Naive thymus-derived CD4-positive, alpha-beta T cell (primary cell): ENCODE measurements at regions not wholly inside any gene's neighbourhood (a gene's known extent, or its start where the extent isn't known, plus 50 kb on each side); places are given as distances from the start of the nearest gene placed in this dataset.

Experiments
- ATAC-seq: fragments of 150-1000 bp; cut with Tn5 transposase; 2 replicates; pipeline ENCODE4 v1.10.0; 2021; ENCODE audit warnings: mild to moderate bottlenecking, moderate library complexity
- CTCF ChIA-PET: fragments of 350-600 bp; sonication (Branson Sonifier 250); formaldehyde crosslinking; loops from one replicate; lab custom pipeline; 2021; ENCODE audit warnings: antibody characterized with exemption; lab: Charles Lee
- POLR2A ChIA-PET: fragments of 350-600 bp; sonication (Branson Sonifier 250); formaldehyde crosslinking; loops from one replicate; lab custom pipeline; 2021; ENCODE audit warnings: antibody characterized with exemption, inconsistent platforms; lab: Charles Lee
- DNase-seq, 9 donors: peaks; one replicate each; pipeline versions ENCODE4 v3.0.0 to v3.0.0-alpha.2; 2020 to 2022; ENCODE audit warnings: mixed read lengths in 1 of 9
- H3K27ac ChIP-seq: one replicate; pipeline ENCODE4 v1.7.0; 2013; ENCODE audit warnings: mild to moderate bottlenecking, low read depth, low read length, moderate library complexity
- H3K27me3 ChIP-seq, 2 donors: one replicate each; pipeline ENCODE4 v1.7.0; 2013; ENCODE audit warnings: low read length in 2 of 2, mild to moderate bottlenecking in 2 of 2, moderate library complexity in 2 of 2; ENCODE audit not compliant: control insufficient read depth in 2 of 2, insufficient read depth in 2 of 2
- H3K36me3 ChIP-seq, 3 experiments: 1 replicate in 2 of 3; 2 replicates in 1 of 3; pipeline ENCODE4 v1.7.0; 2013; ENCODE audit warnings: low read length in 3 of 3, mild to moderate bottlenecking in 3 of 3, moderate library complexity in 1 of 3; ENCODE audit not compliant: insufficient read depth in 3 of 3, control insufficient read depth in 2 of 3
- H3K4me1 ChIP-seq, 2 donors: one replicate each; pipeline ENCODE4 v1.7.0; 2013; ENCODE audit warnings: low read length in 2 of 2, mild to moderate bottlenecking in 2 of 2, moderate library complexity in 1 of 2; ENCODE audit not compliant: control insufficient read depth in 2 of 2, insufficient read depth in 2 of 2
- H3K4me3 ChIP-seq: 2 replicates; pipeline ENCODE4 v1.7.0; 2013; ENCODE audit warnings: mild to moderate bottlenecking, low read length
- H3K9me3 ChIP-seq, 3 experiments: 1 replicate in 2 of 3; 2 replicates in 1 of 3; pipeline ENCODE4 v1.7.0; 2013; ENCODE audit warnings: low read length in 3 of 3; ENCODE audit not compliant: control insufficient read depth in 2 of 3
- H3K27ac Mint-ChIP-seq, 9 donors: one replicate each; pipeline ENCODE4 v1.8.0; 2020 to 2022; ENCODE audit warnings: mixed read lengths in 9 of 9, mild to moderate bottlenecking in 8 of 9, moderate library complexity in 5 of 9, inconsistent platforms in 2 of 9
- H3K27me3 Mint-ChIP-seq, 5 donors: one replicate each; pipeline ENCODE4 v1.8.0; 2021 to 2022; ENCODE audit warnings: mixed read lengths in 5 of 5, mild to moderate bottlenecking in 1 of 5
- H3K36me3 Mint-ChIP-seq, 5 donors: one replicate each; pipeline ENCODE4 v1.8.0; 2020 to 2022; ENCODE audit warnings: mixed read lengths in 5 of 5, mild to moderate bottlenecking in 3 of 5, inconsistent platforms in 1 of 5
- H3K4me1 Mint-ChIP-seq, 7 donors: one replicate each; pipeline ENCODE4 v1.8.0; 2020 to 2022; ENCODE audit warnings: mixed read lengths in 7 of 7, mild to moderate bottlenecking in 3 of 7, inconsistent platforms in 1 of 7
- H3K4me3 Mint-ChIP-seq, 10 donors: one replicate each; pipeline ENCODE4 v1.8.0; 2020 to 2022; ENCODE audit warnings: mild to moderate bottlenecking in 10 of 10, mixed read lengths in 10 of 10, moderate library complexity in 6 of 10, inconsistent platforms in 2 of 10
- H3K9me3 Mint-ChIP-seq, 11 donors: one replicate each; pipeline ENCODE4 v1.8.0; 2020 to 2022; ENCODE audit warnings: mixed read lengths in 11 of 11, mild to moderate bottlenecking in 4 of 11, inconsistent platforms in 1 of 11, moderate library complexity in 1 of 11
- intact Hi-C, 2 donors: fragments of 100-400 bp; cut with micrococcal nuclease; formaldehyde crosslinking; loops; one replicate each; pipeline ENCODE4 v1.15.1; 2023

GRCh38 chr2:122993592-122993991 lies 1031.5 kb upstream of the CNTNAP5 start:
- no peak overlapping the region for H3K4me3 Mint-ChIP-seq
- Histone ChIP-seq H3K9me3 (no peaks in the 10 kb centered on the region), H3K27ac (no peak overlapping the region), H3K4me3 (no peak overlapping the region), H3K27me3 (no peaks in the 10 kb centered on the region), H3K36me3 (no peaks in the 10 kb centered on the region), H3K4me1 (no peaks in the 10 kb centered on the region)
- DNase-seq (no peak), ATAC-seq (no peak)
- peaks cover 0 to 22% (median 8%) of the 10 kb centered on the region in 11 donors for H3K9me3 Mint-ChIP-seq
- no peaks in the 10 kb centered on the region for H3K36me3 Mint-ChIP-seq
- ChIA-PET CTCF (no interaction called here), POLR2A (no interaction called here)
- no peak overlapping the region for H3K27ac Mint-ChIP-seq
- intact Hi-C loops, result no loop called here
- no peaks in the 10 kb centered on the region for H3K4me1 Mint-ChIP-seq
- H3K27me3 Mint-ChIP-seq, result no peaks in the 10 kb centered on the region

- ChIA-PET CTCF (no interaction called here), POLR2A (no interaction called here)
- H3K27ac Mint-ChIP-seq, result no peak overlapping the region
- H3K36me3 Mint-ChIP-seq, result peaks cover 0 to 4% (median 0%) of the 10 kb centered on the region in 5 donors
- no peaks in the 10 kb centered on the region for H3K27me3 Mint-ChIP-seq
- H3K4me1 Mint-ChIP-seq, result no peaks in the 10 kb centered on the region
- Histone ChIP-seq H3K9me3 (peaks cover 0 to 5% (median 0%) of the 10 kb centered on the region in 3 experiments), H3K36me3 (no peaks in the 10 kb centered on the region), H3K27ac (no peak overlapping the region), H3K4me3 (no peak overlapping the region), H3K4me1 (no peaks in the 10 kb centered on the region), H3K27me3 (no peaks in the 10 kb centered on the region)
- H3K4me3 Mint-ChIP-seq, result no peak overlapping the region
- intact Hi-C loops, result no loop called here
- DNase-seq, result no peak
- ATAC-seq, result no peak
- H3K9me3 Mint-ChIP-seq, result peaks cover 0 to 30% (median 14%) of the 10 kb centered on the region in 11 donors
These were observed 1025.8 kb upstream of the CNTNAP5 start for GRCh38 chr2:122999258-122999657.

DNA sequence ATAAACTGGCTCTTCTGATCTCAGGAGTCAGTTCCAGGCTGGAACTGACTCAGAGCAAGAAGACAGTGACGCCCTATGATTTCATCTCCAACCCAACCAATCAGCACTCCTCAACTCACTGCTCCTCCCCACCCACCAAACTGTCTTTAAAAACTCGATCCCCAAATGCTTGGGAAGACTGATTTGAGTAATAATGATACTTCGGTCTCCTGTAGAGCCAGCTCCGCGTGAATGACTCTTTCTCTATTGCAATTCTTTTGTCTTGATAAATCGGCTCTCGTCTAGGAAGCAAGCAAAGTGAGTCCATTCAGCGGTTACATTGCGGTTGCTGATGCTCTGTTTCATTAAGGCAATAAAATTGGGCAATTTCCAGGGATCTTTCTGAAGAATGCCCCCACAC lies 1025.3 kb upstream of the CNTNAP5 start:
- intact Hi-C loops, result no loop called here
- DNase-seq (no peak), ATAC-seq (no peak)
- Histone ChIP-seq H3K9me3 (peaks cover 0 to 5% (median 0%) of the 10 kb centered on the region in 3 experiments), H3K27ac (no peak overlapping the region), H3K4me3 (no peak overlapping the region), H3K27me3 (no peaks in the 10 kb centered on the region), H3K4me1 (no peaks in the 10 kb centered on the region), H3K36me3 (no peaks in the 10 kb centered on the region)
- Mint-ChIP-seq H3K36me3 (peaks cover 0 to 4% (median 0%) of the 10 kb centered on the region in 5 donors), H3K4me1 (no peaks in the 10 kb centered on the region), H3K27me3 (no peaks in the 10 kb centered on the region), H3K27ac (no peak overlapping the region), H3K9me3 (peaks cover 0 to 36% (median 15%) of the 10 kb centered on the region in 11 donors), H3K4me3 (no peak overlapping the region)
- CTCF ChIA-PET, result no interaction called here
- POLR2A ChIA-PET, result no interaction called here

GRCh38 chr2:123002660-123003248 lies 1022.3 kb upstream of the CNTNAP5 start:
- no peak overlapping the region for H3K27ac ChIP-seq
- Mint-ChIP-seq H3K4me1 (no peaks in the 10 kb centered on the region), H3K27ac (no peak overlapping the region), H3K36me3 (peaks cover 0 to 4% (median 0%) of the 10 kb centered on the region in 5 donors), H3K9me3 (peaks cover 8 to 57% (median 27%) of the 10 kb centered on the region in 11 donors), H3K4me3 (no peak overlapping the region), H3K27me3 (no peaks in the 10 kb centered on the region)
- no peaks in the 10 kb centered on the region for H3K4me1 ChIP-seq
- DNase-seq (no peak), ATAC-seq (no peak)
- H3K4me3 ChIP-seq, result no peak overlapping the region
- POLR2A ChIA-PET, result no interaction called here
- CTCF ChIA-PET, result no interaction called here
- no peaks in the 10 kb centered on the region for H3K27me3 ChIP-seq
- peaks cover 0 to 5% (median 3%) of the 10 kb centered on the region in 3 experiments for H3K9me3 ChIP-seq
- intact Hi-C loops, result no loop called here
- no peaks in the 10 kb centered on the region for H3K36me3 ChIP-seq

GRCh38 chr2:123015186-123015585 lies 1009.9 kb upstream of the CNTNAP5 start:
- Mint-ChIP-seq H3K9me3 (peaks cover 0 to 18% (median 3%) of the 10 kb centered on the region in 11 donors), H3K4me3 (no peak overlapping the region), H3K27me3 (no peaks in the 10 kb centered on the region), H3K4me1 (no peaks in the 10 kb centered on the region), H3K27ac (no peak overlapping the region), H3K36me3 (no peaks in the 10 kb centered on the region)
- H3K27ac ChIP-seq, result no peak overlapping the region
- no peak overlapping the region for H3K4me3 ChIP-seq
- intact Hi-C loops, result no loop called here
- no peaks in the 10 kb centered on the region for H3K27me3 ChIP-seq
- H3K36me3 ChIP-seq, result no peaks in the 10 kb centered on the region
- ChIA-PET POLR2A (no interaction called here), CTCF (no interaction called here)
- H3K9me3 ChIP-seq, result no peaks in the 10 kb centered on the region
- ATAC-seq (no peak), DNase-seq (no peak)
- no peaks in the 10 kb centered on the region for H3K4me1 ChIP-seq

- no peak overlapping the region for H3K4me3 ChIP-seq
- intact Hi-C loops, result no loop called here
- CTCF ChIA-PET, result no interaction called here
- no peak for DNase-seq
- Mint-ChIP-seq H3K27me3 (no peaks in the 10 kb centered on the region), H3K4me1 (no peaks in the 10 kb centered on the region), H3K27ac (no peak overlapping the region), H3K36me3 (no peaks in the 10 kb centered on the region), H3K9me3 (peaks cover 0 to 39% (median 14%) of the 10 kb centered on the region in 11 donors), H3K4me3 (no peak overlapping the region)
- ATAC-seq, result no peak
- no peaks in the 10 kb centered on the region for H3K4me1 ChIP-seq
- H3K27me3 ChIP-seq, result no peaks in the 10 kb centered on the region
- peaks cover 0 to 5% (median 0%) of the 10 kb centered on the region in 3 experiments for H3K9me3 ChIP-seq
- POLR2A ChIA-PET, result no interaction called here
- no peaks in the 10 kb centered on the region for H3K36me3 ChIP-seq
- no peak overlapping the region for H3K27ac ChIP-seq
These were observed 989.5 kb upstream of the CNTNAP5 start for GRCh38 chr2:123035541-123035940.

DNA sequence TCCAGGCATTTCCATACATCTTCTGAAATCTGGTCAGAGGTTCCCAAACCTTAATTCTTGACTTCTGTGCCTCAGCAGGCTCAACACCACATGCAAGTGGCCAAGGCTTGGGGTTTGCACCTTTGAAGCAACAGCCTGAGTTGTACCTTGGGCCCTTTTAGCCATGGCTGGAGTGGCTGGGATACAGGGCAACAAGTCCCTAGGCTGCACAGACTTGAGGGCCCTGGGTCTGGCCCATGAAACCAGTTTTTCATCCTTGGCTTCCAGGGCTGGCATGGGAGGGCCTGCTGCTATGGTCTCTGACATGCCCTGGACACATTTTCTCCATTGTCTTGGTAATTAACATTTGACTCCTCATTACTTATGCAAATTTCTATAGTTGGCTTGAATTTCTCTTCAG lies 988.8 kb upstream of the CNTNAP5 start:
- ATAC-seq (no peak), DNase-seq (no peak)
- Mint-ChIP-seq H3K27ac (no peak overlapping the region), H3K4me3 (no peak overlapping the region), H3K27me3 (no peaks in the 10 kb centered on the region), H3K36me3 (no peaks in the 10 kb centered on the region), H3K4me1 (no peaks in the 10 kb centered on the region), H3K9me3 (peaks cover 0 to 31% (median 13%) of the 10 kb centered on the region in 11 donors)
- Histone ChIP-seq H3K4me1 (no peaks in the 10 kb centered on the region), H3K36me3 (no peaks in the 10 kb centered on the region), H3K27me3 (no peaks in the 10 kb centered on the region), H3K27ac (no peak overlapping the region), H3K4me3 (no peak overlapping the region), H3K9me3 (peaks cover 0 to 5% (median 0%) of the 10 kb centered on the region in 3 experiments)
- ChIA-PET CTCF (no interaction called here), POLR2A (no interaction called here)
- intact Hi-C loops, result no loop called here
